CD4-positive, alpha-beta T cell treated with Interleukin-15 for 4 hours (primary cell): ENCODE measurements at regions not wholly inside any gene's neighbourhood (a gene's known extent, or its start where the extent isn't known, plus 50 kb on each side); places are given as distances from the start of the nearest gene placed in this dataset.

Experiments
- DNase-seq: peaks from one replicate; pipeline ENCODE4 v3.0.0-alpha.2; 2020; ENCODE audit warnings: low spot score

DNA sequence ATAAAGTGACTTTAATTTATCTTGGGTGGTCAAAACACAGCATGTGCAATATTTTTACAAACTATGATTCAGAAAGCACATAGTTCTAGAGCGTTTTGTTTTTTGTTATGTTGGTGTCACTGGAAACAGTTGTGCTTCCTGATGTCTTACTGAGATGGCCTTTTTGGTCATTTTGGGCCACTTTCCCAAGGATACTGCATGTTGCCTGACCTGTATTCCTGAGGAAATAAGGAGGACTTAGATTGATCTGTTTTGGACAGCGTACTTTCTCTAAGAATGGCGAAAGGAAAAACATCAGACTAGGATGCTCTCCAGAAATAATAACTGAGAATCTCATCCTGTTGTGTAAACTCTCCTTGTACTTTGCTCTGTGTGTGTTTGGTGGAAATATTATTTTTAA lies 451.2 kb downstream of the USP25 start:
- no peak for DNase-seq

DNA sequence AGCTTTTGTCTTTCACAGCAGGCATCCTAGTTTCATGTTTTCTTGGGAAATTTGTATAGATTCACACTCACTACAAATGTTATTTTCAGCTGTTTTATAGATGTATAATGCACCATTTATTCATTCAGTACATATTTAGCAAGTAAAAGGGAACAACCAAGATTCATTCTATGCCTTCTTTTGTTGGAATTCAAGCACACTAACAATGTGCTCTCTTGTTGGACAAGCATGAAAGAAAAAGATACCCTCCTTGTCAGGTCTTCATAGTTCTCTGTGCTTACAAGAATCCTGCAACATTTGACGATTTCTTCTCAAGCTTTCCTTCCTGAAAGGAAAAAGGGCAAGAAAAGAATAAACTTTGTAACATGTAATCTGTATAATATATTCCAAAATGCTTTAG lies 456.0 kb downstream of the USP25 start:
- no peak for DNase-seq

GRCh38 chr21:16186742-16187141 lies 457.0 kb downstream of the USP25 start:
- DNase-seq: no peak

GRCh38 chr21:16187603-16188301 lies 458.0 kb downstream of the USP25 start:
- no peak for DNase-seq

- no peak for DNase-seq
These were observed 463.1 kb downstream of the USP25 start for GRCh38 chr21:16192902-16193301.

DNA sequence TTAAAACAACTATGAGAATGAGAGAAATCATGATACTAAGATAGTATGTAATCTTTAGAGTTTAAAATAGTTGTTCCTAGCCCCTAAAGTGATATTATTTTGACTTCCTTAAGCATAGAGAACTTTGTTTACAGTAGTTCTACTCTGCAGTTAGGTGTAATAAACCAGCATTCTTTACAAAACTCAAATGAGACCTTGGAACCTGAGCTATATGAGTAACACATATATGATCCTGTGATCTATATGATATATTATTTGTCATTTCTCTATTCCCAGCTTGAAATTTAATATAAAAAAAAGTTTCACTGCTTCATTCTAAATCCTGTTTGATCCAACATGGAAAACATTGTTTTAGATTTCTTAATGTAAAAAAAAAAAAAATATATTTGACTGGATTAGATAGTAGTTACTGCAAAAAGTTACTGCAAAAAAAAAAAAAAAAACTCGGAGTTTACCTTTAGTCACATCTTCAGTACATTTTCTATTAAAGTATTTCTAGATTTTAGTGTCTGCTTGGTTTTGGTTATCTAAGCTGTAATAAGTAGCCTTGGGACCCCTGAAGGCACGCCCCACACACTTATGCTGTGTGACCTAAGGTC lies 463.8 kb downstream of the USP25 start:
- DNase-seq: no peak

DNA sequence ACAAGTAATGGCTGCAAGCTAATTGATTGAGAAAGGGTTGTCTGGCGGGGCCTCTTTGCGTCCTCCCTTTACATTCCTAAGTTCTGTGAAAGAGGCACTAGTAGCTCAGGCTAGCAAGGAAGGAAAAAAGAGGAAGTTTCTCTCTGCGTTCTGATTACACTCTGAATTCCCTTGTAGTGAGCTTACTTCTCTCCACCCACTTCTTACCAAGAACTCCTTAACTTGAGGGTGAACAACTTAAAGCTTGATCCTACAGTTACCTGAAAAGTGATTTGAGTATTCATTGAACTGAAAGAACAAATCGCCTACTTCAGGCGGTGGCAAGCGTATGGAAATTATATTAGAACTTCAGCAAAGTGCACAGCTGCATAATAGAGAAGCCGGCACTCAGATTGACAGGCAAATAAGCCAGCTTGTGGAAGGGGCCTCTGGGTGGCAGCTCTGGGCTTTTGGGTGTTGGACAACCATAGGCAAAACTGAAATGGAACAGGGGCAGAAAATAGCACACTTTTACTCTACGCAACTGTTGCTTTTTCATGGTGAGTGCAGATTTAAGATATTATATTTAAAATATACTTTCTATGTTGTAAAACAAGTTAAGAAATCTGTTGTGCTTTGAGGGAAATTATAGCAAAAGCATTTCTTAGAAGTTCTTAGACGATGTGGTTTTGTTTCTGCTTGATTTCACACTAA lies 464.5 kb downstream of the USP25 start:
- DNase-seq: no peak

- no peak for DNase-seq
These were observed 465.2 kb downstream of the USP25 start for GRCh38 chr21:16194788-16195537.

DNA sequence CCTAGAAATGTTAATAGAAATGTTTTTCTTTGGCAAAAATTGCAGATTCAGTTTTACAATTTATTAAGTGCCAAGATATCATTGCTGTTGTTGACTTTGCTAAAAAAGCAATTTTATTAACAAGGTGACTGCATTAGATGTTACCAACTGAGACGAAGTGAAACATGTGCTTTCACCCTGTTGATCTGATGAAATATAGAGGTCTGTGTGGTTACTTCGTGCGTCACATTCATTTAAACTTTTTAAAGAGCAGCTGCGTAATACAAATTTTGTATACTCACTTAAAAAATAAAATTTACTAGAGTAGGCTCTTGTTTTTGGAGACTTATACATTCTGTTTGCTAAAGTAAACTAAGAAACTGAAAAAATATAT lies 465.7 kb downstream of the USP25 start:
- DNase-seq: no peak

- DNase-seq: no peak
These were observed 466.2 kb downstream of the USP25 start for GRCh38 chr21:16196001-16196400.

GRCh38 chr21:16198546-16198945 lies 468.8 kb downstream of the USP25 start:
- DNase-seq: no peak

DNA sequence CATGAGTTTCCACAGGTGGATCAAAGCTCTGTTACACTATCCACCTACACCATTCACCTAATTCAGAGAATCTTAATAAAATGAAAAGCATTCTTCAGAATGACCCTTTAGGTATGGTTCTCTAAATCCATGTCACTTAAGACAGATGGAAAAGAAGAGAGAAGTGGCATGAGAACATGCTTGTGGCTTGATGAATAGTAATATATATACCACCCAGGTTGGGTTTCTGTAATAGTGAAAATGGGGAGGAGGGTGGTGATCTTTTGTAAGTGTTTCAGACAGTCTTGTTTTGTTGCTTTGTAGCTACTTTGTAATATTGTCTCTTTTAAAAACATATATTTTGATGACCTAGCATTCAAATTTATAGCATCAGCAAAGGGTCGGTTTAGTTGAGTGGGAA lies 469.8 kb downstream of the USP25 start:
- DNase-seq: no peak

DNA sequence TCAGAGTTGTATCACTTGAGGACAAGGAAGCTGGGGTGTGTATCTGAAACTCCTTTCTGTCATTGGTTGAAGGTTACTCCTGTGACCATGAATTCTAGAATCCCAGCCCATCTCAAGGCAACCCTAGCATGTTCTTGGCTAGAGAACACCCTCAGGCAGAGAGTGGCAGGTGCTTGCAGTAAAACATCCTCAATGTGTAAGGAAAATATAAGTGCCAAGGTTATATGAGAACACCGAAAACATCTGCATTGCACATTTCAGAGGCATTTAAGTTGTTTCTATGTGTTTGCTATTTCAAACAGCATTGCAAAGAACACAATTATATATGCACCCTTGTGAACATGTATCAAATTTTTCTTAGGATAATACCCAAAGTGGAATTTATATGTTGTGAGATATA lies 471.9 kb downstream of the USP25 start:
- no peak for DNase-seq

DNA sequence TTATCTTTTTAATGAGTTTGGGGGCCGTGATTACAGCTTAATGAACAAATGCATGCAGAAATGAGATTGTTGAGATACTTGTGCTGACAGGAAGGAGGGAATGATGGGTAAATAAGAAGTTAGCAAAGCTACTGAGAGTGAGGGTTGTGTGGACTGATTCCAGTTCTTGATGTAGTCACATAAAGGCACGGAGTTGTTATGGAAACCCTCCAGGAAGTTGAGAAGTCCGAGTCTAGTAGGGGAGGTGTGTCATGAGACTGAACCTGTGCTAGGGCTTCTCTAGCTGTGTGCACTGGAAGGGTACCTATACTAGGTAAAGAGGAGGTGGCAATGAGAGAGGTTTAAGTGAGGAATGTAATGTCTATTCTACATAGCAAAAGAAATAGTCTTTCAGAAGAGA lies 475.7 kb downstream of the USP25 start:
- no peak for DNase-seq

- DNase-seq: no peak
These were observed 481.8 kb downstream of the USP25 start for GRCh38 chr21:16211339-16212303.

DNA sequence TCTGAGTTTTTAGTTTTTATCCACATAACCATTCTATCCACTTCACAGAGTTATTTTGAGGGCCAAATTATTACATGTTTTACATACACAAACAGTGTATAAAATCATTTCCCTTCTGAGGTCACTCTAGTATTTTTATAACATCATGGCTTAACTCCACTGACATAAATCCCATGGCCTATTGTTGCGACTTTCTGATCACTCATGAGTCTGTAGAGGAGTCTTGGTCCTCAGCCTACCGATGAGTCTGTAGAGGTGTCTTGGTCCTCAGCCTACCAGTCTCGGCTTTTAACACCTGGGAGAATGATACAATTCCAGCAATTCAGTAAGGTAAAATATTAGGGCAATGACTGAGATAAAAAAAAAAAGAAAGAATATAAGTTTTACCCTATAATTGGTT lies 483.7 kb downstream of the USP25 start:
- DNase-seq: no peak

DNA sequence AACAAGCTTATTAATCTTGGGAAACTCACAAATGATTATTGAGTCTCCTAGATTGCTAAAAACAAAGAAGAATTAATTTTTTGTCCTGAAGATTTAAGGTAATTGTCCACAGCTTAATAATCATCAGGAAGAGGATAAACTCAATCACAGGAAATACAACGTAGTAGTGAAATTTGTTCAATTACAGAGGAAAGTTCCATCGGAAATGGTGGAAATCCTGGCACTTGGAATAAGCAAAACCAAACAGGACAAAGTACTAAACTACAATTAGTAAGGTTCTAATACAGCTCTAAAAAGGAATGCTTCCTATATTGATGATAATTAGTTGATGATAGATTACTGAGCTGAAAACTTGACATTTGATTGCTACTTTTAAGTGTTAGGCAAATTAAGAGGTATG lies 485.4 kb downstream of the USP25 start:
- DNase-seq: no peak

GRCh38 chr21:16215663-16216183 lies 485.9 kb downstream of the USP25 start:
- DNase-seq: no peak

DNA sequence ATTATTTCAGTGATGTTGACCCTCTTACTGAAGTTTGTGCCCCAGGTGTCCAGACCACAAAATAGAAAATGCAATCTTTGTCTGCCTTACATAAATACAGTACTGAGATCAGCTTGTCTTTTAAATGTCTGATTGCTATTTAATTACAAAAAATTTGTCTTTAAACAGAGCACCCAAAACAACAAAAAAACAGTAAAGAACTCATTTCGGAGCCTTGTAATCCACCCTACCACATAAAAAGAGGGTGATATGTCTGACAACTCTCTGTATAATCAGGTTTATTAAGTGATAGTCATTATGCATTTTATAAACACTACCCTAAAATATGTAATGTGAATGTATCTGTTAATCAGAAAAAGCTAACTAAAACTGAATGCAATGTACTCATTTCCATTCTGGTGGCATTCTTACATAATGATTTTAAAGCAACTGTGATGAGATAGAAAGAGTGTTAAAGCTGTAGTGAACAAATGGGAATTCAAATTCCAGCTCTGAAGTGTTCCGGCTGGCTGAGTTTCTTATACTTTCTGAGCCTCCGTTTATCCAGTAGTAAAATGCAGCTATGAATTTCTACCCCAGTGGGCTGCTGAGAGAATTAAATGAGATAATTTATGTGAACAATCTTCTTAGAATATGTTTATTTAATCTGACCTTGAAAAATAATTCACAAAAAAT lies 486.6 kb downstream of the USP25 start:
- no peak for DNase-seq

DNA sequence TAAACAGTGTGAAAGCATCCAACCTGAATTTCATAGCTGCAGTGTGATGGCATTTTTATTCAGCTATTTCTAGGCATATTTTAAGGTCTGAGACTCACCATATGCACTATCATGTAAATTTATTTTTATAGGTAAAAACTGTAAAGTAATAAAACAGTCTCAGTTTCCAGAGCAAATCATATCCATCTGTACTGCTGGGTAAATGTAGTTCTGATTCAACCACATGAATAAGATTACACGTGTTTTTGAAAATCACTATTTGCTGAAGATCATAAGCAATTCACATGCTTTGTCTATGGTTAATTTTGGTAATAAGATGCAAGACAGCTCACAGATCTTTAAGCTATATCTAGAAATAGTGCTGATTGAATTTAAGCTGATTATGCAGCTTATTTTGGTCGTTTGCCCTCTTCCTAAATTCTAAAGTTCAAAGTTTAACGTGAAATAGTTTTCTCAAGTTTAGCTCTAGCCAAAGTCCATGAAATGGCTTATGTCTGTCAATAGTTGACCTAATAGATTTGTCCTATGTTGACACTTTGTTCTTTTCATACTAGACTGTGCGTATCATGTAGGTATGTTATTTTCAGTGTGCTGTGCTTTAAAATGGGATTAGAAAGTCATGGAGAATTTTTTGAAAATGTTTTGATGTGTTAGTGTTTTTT lies 489.0 kb downstream of the USP25 start:
- no peak for DNase-seq
